ENCODE measurements at regions not wholly inside any gene's neighbourhood (a gene's known extent, or its start where the extent isn't known, plus 50 kb on each side); places are given as distances from the start of the nearest gene placed in this dataset.

- intact Hi-C loops (cut with DNase I), result no loop called here
- H3K27me3 ChIP-seq, result no peaks in the 10 kb centered on the region
- H3K4me1 ChIP-seq, result peaks cover 0 to 14% (median 0%) of the 10 kb centered on the region in 9 donors
- DNase-seq (no peak), ATAC-seq (no peak)
- no peak overlapping the region for H3K4me3 ChIP-seq
- TF ChIP-seq CTCF (IDR thresholded peaks at IDR 0.05), result no peak
- 86 to 96% methylated on average over 7 of the region's 7 CpGs for WGBS, 2 donors
- no peaks in the 10 kb centered on the region for H3K36me3 ChIP-seq
- no peak overlapping the region for H3K27ac ChIP-seq
- no peaks in the 10 kb centered on the region for H3K9me3 ChIP-seq
These were observed 363.9 kb upstream of the CDH5 start for GRCh38 chr16:66002601-66003000.

- Histone ChIP-seq H3K36me3 (no peaks in the 10 kb centered on the region), H3K27ac (no peak overlapping the region), H3K4me1 (peaks cover 0 to 5% (median 0%) of the 10 kb centered on the region in 9 donors), H3K27me3 (no peaks in the 10 kb centered on the region), H3K4me3 (no peak overlapping the region), H3K9me3 (no peaks in the 10 kb centered on the region)
- no peak for DNase-seq
- WGBS, 2 donors, result 81 to 85% methylated on average over 4 of the region's 4 CpGs
- ATAC-seq, result no peak
- intact Hi-C loops (cut with DNase I), result no loop called here
- TF ChIP-seq CTCF (IDR thresholded peaks at IDR 0.05), result no peak
These were observed 365.1 kb upstream of the CDH5 start for GRCh38 chr16:66001432-66001831.

GRCh38 chr16:65998443-65998842 is 368.0 kb upstream of the CDH5 start:
- 33 to 45% methylated on average over 5 of the region's 5 CpGs for WGBS, 2 donors
- Histone ChIP-seq H3K27ac (no peak overlapping the region), H3K36me3 (no peaks in the 10 kb centered on the region), H3K27me3 (peaks cover 0 to 9% (median 0%) of the 10 kb centered on the region in 7 donors), H3K4me3 (no peak overlapping the region), H3K4me1 (no peaks in the 10 kb centered on the region), H3K9me3 (no peaks in the 10 kb centered on the region)
- ATAC-seq, result no peak
- no peak for TF ChIP-seq CTCF (IDR thresholded peaks at IDR 0.05)
- intact Hi-C loops (cut with DNase I), result no loop called here
- no peak for DNase-seq

- H3K27ac ChIP-seq, result no peak overlapping the region
- 44 to 80% methylated on average over 2 of the region's 2 CpGs for WGBS, 2 donors
- intact Hi-C loops (cut with DNase I), result no loop called here
These were observed 372.2 kb upstream of the CDH5 start for GRCh38 chr16:65994291-65994690.

More at GRCh38 chr16:65994291-65994690, 372.2 kb upstream of the CDH5 start:
- ATAC-seq (no peak), DNase-seq (no peak)
- H3K4me1 ChIP-seq, result no peaks in the 10 kb centered on the region
- H3K27me3 ChIP-seq, result peaks cover 0 to 19% (median 0%) of the 10 kb centered on the region in 7 donors
- H3K9me3 ChIP-seq, result no peaks in the 10 kb centered on the region
- TF ChIP-seq CTCF (IDR thresholded peaks at IDR 0.05), result no peak
- H3K4me3 ChIP-seq, result no peak overlapping the region
- no peaks in the 10 kb centered on the region for H3K36me3 ChIP-seq
